Natural killer cell (primary cell): ENCODE measurements at regions not wholly inside any gene's neighbourhood (a gene's known extent, or its start where the extent isn't known, plus 50 kb on each side); places are given as distances from the start of the nearest gene placed in this dataset.
"Not testable (repeated sequence)": the region's sequence is repeated elsewhere in the genome, so short reads cannot be mapped to it uniquely, and the experiment has no call there.

ENCODE experiments used
- ATAC-seq, 3 donors: fragments of 150-1000 bp in 2 of 3; fragments of 200-7000 bp in 1 of 3; cut with Tn5 transposase; 1 replicate in 1 of 3; 2 replicates in 2 of 3; pipeline ENCODE4 v1.10.0; 2021; ENCODE audit warnings: mild to moderate bottlenecking in 2 of 3, moderate library complexity in 2 of 3
- DNase-seq, 2 donors: peaks; one replicate each; pipeline versions ENCODE4 v3.0.0 to v3.0.0-alpha.2; 2013 to 2021; ENCODE audit warnings: mixed read lengths in 1 of 2
- H3K27ac ChIP-seq: one replicate; pipeline ENCODE4 v1.5.1; 2013; ENCODE audit warnings: mild to moderate bottlenecking, low read length
- H3K27me3 ChIP-seq: one replicate; pipeline ENCODE4 v1.6.1; 2013; ENCODE audit warnings: low read length; ENCODE audit not compliant: control insufficient read depth, insufficient read depth
- H3K36me3 ChIP-seq: one replicate; pipeline ENCODE4 v1.6.1; 2013; ENCODE audit warnings: low read length; ENCODE audit not compliant: control insufficient read depth, insufficient read depth
- H3K4me1 ChIP-seq: one replicate; pipeline ENCODE4 v1.6.1; 2013; ENCODE audit warnings: low read length; ENCODE audit not compliant: control insufficient read depth, insufficient read depth
- H3K4me3 ChIP-seq: one replicate; pipeline ENCODE4 v1.5.1; 2013; ENCODE audit warnings: low read length
- H3K9me3 ChIP-seq: one replicate; pipeline ENCODE4 v1.6.1; 2013; ENCODE audit warnings: low read length; ENCODE audit not compliant: control insufficient read depth, insufficient read depth
- H3K27ac Mint-ChIP-seq, 2 donors: one replicate each; pipeline ENCODE4 v1.8.0; 2022; ENCODE audit warnings: mild to moderate bottlenecking in 2 of 2, mixed read lengths in 2 of 2, moderate library complexity in 1 of 2
- H3K27me3 Mint-ChIP-seq, 2 donors: one replicate each; pipeline ENCODE4 v1.8.0; 2022; ENCODE audit warnings: low read depth in 2 of 2, mixed read lengths in 2 of 2
- H3K36me3 Mint-ChIP-seq: one replicate; pipeline ENCODE4 v1.8.0; 2022; ENCODE audit warnings: mixed read lengths
- H3K4me1 Mint-ChIP-seq, 2 donors: one replicate each; pipeline ENCODE4 v1.8.0; 2022; ENCODE audit warnings: mixed read lengths in 2 of 2
- H3K4me3 Mint-ChIP-seq: one replicate; pipeline ENCODE4 v1.8.0; 2022; ENCODE audit warnings: mild to moderate bottlenecking, moderate library complexity, mixed read lengths
- H3K9me3 Mint-ChIP-seq, 2 donors: one replicate each; pipeline ENCODE4 v1.8.0; 2022; ENCODE audit warnings: mixed read lengths in 2 of 2
- WGBS: methylation state at CpG from one replicate; pipeline ENCODE4 v1.1.7; 2013; ENCODE audit warnings: missing lambda C conversion rate; ENCODE audit not compliant: insufficient coverage; 5-methylcytosine and 5-hydroxymethylcytosine counted together
- intact Hi-C: fragments of 100-400 bp; cut with micrococcal nuclease; formaldehyde crosslinking; loops from one replicate; pipeline ENCODE4 v1.14.2; 2022
- TF ChIP-seq, protein P1 (sequence below): fragments of 200-600 bp; IDR thresholded peaks from one replicate; pipeline ENCODE4 v1.8.0; 2022; ENCODE audit warnings: antibody characterized with exemption

DNA sequence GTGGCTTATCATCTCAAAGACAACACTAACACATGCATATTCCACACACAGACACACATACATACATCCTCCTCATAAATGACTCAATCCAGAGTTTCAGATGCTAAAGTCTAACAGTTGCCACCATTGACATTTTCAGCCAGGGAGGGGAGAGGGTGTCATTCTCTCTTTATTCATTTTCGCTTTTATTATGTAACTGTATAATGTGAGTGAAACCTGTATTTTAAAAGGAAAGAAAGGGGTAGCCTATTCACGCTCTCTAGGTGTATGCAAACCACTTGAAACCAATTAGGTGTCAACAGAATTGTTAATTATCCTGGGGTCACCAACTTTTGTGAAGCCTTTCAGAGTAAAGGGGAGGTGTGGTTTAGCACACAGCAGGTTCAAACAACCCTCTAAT is 1282.9 kb downstream of the ROBO2 start:
- no peak for DNase-seq
- H3K27ac Mint-ChIP-seq = no peak overlapping the region
- Histone ChIP-seq H3K4me3 (no peak overlapping the region), H3K27me3 (no peaks in the 10 kb centered on the region), H3K27ac (no peak overlapping the region), H3K9me3 (no peaks in the 10 kb centered on the region), H3K4me1 (no peaks in the 10 kb centered on the region), H3K36me3 (no peaks in the 10 kb centered on the region)
- TF ChIP-seq, protein P1, sequence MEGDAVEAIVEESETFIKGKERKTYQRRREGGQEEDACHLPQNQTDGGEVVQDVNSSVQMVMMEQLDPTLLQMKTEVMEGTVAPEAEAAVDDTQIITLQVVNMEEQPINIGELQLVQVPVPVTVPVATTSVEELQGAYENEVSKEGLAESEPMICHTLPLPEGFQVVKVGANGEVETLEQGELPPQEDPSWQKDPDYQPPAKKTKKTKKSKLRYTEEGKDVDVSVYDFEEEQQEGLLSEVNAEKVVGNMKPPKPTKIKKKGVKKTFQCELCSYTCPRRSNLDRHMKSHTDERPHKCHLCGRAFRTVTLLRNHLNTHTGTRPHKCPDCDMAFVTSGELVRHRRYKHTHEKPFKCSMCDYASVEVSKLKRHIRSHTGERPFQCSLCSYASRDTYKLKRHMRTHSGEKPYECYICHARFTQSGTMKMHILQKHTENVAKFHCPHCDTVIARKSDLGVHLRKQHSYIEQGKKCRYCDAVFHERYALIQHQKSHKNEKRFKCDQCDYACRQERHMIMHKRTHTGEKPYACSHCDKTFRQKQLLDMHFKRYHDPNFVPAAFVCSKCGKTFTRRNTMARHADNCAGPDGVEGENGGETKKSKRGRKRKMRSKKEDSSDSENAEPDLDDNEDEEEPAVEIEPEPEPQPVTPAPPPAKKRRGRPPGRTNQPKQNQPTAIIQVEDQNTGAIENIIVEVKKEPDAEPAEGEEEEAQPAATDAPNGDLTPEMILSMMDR = no peak
- peaks cover 13 to 18% of the 10 kb centered on the region in 2 donors for H3K9me3 Mint-ChIP-seq
- no peak overlapping the region for H3K4me3 Mint-ChIP-seq
- ATAC-seq = no peak
- no peaks in the 10 kb centered on the region for H3K36me3 Mint-ChIP-seq
- intact Hi-C loops = no loop called here
- H3K4me1 Mint-ChIP-seq = no peaks in the 10 kb centered on the region
- 83% methylated on average over 1 of the region's 2 CpGs for WGBS
- H3K27me3 Mint-ChIP-seq = no peaks in the 10 kb centered on the region

DNA sequence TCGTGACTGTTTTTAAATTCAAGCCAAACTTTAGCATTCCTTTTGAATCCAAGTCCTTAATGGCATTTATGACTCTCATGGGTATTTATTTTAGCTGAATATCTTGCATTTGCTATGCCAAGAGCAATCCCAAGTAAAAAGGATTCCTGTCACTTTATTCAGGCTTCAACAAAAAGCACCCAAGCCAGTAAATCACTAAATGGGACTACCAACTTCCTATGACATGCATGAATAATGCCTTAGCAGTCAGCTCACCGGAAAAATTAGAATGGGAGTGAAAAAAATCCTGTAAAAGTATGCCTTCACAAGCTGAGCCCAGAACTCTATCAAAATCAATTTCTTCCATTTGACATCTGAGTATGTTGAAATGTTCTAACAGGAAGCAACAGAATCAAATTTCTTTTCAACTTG is 1297.9 kb downstream of the ROBO2 start:
- no peak overlapping the region for H3K4me3 ChIP-seq
- H3K4me1 ChIP-seq = no peaks in the 10 kb centered on the region
- H3K27me3 ChIP-seq = no peaks in the 10 kb centered on the region
- Mint-ChIP-seq H3K9me3 (peaks cover 2 to 6% of the 10 kb centered on the region in 2 donors), H3K4me1 (no peaks in the 10 kb centered on the region), H3K27ac (no peak overlapping the region), H3K27me3 (no peaks in the 10 kb centered on the region), H3K4me3 (no peak overlapping the region), H3K36me3 (no peaks in the 10 kb centered on the region)
- intact Hi-C loops = no loop called here
- WGBS = 89% methylated on average over 1 of the region's 2 CpGs
- no peak overlapping the region for H3K27ac ChIP-seq
- TF ChIP-seq, protein P1 = no peak
- no peak for DNase-seq
- ATAC-seq = no peak
- H3K9me3 ChIP-seq = no peaks in the 10 kb centered on the region
- H3K36me3 ChIP-seq = no peaks in the 10 kb centered on the region

DNA sequence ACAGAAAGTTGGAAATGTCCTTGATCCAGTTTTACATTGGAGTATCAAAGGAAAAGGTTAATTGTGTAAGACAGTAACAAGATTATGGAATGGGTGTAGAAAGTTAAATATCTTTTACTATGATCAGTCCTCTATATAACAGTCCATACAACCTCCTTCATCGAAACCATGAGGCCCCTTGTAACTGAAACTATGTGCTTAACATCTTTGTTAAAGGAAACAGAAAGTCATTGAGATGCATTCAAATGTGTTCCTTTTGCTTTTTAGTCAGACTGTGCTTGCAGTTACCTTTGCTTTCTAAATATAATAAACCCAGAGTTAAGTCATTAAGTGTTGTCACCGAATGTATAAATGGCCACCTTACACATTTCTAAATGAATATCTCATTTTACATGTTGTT is 1298.5 kb downstream of the ROBO2 start:
- no peak overlapping the region for H3K4me3 Mint-ChIP-seq
- Histone ChIP-seq H3K27ac (no peak overlapping the region), H3K36me3 (no peaks in the 10 kb centered on the region), H3K27me3 (no peaks in the 10 kb centered on the region), H3K4me3 (no peak overlapping the region), H3K4me1 (no peaks in the 10 kb centered on the region), H3K9me3 (no peaks in the 10 kb centered on the region)
- intact Hi-C loops = no loop called here
- WGBS = 78% methylated on average over 2 of the region's 2 CpGs
- H3K27me3 Mint-ChIP-seq = no peaks in the 10 kb centered on the region
- DNase-seq (no peak), ATAC-seq (no peak)
- H3K36me3 Mint-ChIP-seq = no peaks in the 10 kb centered on the region
- peaks cover 2 to 6% of the 10 kb centered on the region in 2 donors for H3K9me3 Mint-ChIP-seq
- TF ChIP-seq, protein P1 = no peak
- no peaks in the 10 kb centered on the region for H3K4me1 Mint-ChIP-seq
- H3K27ac Mint-ChIP-seq = no peak overlapping the region

DNA sequence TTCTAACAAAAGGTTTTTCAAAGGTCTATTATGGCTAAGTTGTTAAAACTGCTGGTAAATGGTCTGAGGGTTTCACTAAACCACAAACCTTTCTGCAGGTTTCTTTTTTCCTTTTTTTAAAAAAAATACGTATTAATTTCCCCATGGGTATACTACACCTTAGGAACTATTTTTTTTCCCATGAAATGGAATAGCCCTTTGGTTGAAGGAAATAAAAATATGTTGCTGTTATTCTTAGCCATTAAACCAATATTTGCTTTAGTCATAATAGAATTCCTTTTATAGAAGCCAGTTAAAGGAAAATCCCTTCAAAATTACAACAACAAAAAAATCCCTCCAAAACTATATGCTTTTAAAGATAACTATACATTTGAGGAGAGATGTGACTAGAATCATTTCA is 1303.3 kb downstream of the ROBO2 start:
- H3K9me3 Mint-ChIP-seq = peaks cover 0 to 6% of the 10 kb centered on the region in 2 donors
- Histone ChIP-seq H3K4me3 (no peak overlapping the region), H3K27me3 (no peaks in the 10 kb centered on the region), H3K4me1 (no peaks in the 10 kb centered on the region), H3K36me3 (no peaks in the 10 kb centered on the region), H3K27ac (no peak overlapping the region), H3K9me3 (no peaks in the 10 kb centered on the region)
- H3K4me3 Mint-ChIP-seq = no peak overlapping the region
- no peak for DNase-seq
- no peaks in the 10 kb centered on the region for H3K27me3 Mint-ChIP-seq
- intact Hi-C loops = no loop called here
- no peak for ATAC-seq
- no peak overlapping the region for H3K27ac Mint-ChIP-seq
- H3K4me1 Mint-ChIP-seq = no peaks in the 10 kb centered on the region
- H3K36me3 Mint-ChIP-seq = no peaks in the 10 kb centered on the region
- WGBS = no CpG with 5 or more reads among the region's 1 CpG
- TF ChIP-seq, protein P1 = no peak

DNA sequence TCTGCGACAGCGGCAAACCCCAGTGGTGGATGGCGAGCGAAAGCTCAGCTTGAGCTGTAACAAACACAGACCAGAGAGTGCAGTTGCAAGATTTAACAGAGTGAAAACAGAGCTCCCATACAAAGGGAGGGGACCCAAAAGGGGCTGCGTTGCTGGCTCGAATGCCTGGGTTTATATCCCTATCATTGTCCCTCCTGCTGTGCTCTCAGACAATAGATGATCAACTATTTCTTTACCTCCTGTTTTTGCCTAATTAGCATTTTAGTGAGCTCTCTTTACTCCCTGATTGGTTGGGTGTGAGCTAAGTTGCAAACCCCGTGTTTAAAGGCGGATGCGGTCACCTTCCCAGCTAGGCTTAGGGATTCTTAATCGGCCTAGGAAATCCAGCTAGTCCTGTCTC is 1304.4 kb downstream of the ROBO2 start:
- H3K27me3 Mint-ChIP-seq, H3K4me3 Mint-ChIP-seq, ATAC-seq, H3K4me1 Mint-ChIP-seq, intact Hi-C loops, H3K27ac Mint-ChIP-seq, H3K4me3 ChIP-seq, H3K27me3 ChIP-seq, H3K36me3 Mint-ChIP-seq, H3K4me1 ChIP-seq, H3K9me3 ChIP-seq, H3K27ac ChIP-seq, DNase-seq, H3K36me3 ChIP-seq, H3K9me3 Mint-ChIP-seq: not testable (repeated sequence)
- 93% methylated on average over 10 of the region's 10 CpGs for WGBS
